H1 (cell line): ENCODE measurements at regions not wholly inside any gene's neighbourhood (a gene's known extent, or its start where the extent isn't known, plus 50 kb on each side); places are given as distances from the start of the nearest gene placed in this dataset.

Source experiments
- CBX8 ChIP-seq: fragments of 300-800, 300-1000 bp; sonication (generic); IDR thresholded peaks from 2 replicates; pipeline ENCODE4 v1.7.1; 2016; ENCODE audit warnings: low read depth, low read length, borderline replicate concordance
- EZH2 ChIP-seq: fragments of 200-600 bp; sonication (generic); IDR thresholded peaks from 2 replicates; pipeline ENCODE4 v1.7.1; 2012; ENCODE audit warnings: low read depth, mild to moderate bottlenecking, moderate library complexity, low read length, inconsistent platforms; ENCODE audit not compliant: severe bottlenecking
- GTF2F1 ChIP-seq: IDR thresholded peaks from 2 replicates; pipeline ENCODE4 v1.6.1; 2012; ENCODE audit warnings: low read depth, low read length, improper control_type of control experiment, borderline replicate concordance
- POLR2AphosphoS5 ChIP-seq: IDR thresholded peaks from 2 replicates; pipeline ENCODE4 v1.6.1; 2011; ENCODE audit warnings: low read depth, low read length
- POU5F1 ChIP-seq: IDR thresholded peaks from 2 replicates; pipeline ENCODE4 v1.6.1; 2011; ENCODE audit warnings: low read depth, mild to moderate bottlenecking, low read length, moderate library complexity
- SRF ChIP-seq: IDR thresholded peaks from 2 replicates; pipeline ENCODE4 v1.6.1; 2011; ENCODE audit warnings: mild to moderate bottlenecking, low read depth, low read length, moderate library complexity
- TAF1 ChIP-seq: IDR thresholded peaks from 2 replicates; pipeline ENCODE4 v1.6.1; 2011; ENCODE audit warnings: mild to moderate bottlenecking, low read depth, low read length
- TCF12 ChIP-seq: IDR thresholded peaks from 2 replicates; pipeline ENCODE4 v1.6.1; 2011; ENCODE audit warnings: low read depth, mild to moderate bottlenecking, low read length
- YY1 ChIP-seq: IDR thresholded peaks from 2 replicates; pipeline ENCODE4 v1.6.1; 2011; ENCODE audit warnings: low read depth, mild to moderate bottlenecking, low read length
- ZNF274 ChIP-seq: IDR thresholded peaks from 2 replicates; pipeline ENCODE4 v1.7.0; 2012; ENCODE audit warnings: low read length, borderline replicate concordance; ENCODE audit errors: extremely low read depth
- TF ChIP-seq, protein P1 (sequence below), 3 experiments: IDR thresholded peaks; 1 replicate in 2 of 3; 2 replicates in 1 of 3; pipeline versions ENCODE4 v1.5.1 to v1.6.1; 2011; ENCODE audit warnings: low read length in 3 of 3, mild to moderate bottlenecking in 3 of 3, inconsistent platforms in 2 of 3, low read depth in 1 of 3, moderate library complexity in 1 of 3; ENCODE audit not compliant: insufficient read depth in 1 of 3; ENCODE audit errors: control extremely low read depth in 1 of 3
- TF ChIP-seq, protein P2 (sequence below): IDR thresholded peaks from 2 replicates; pipeline ENCODE4 v1.6.1; 2012; ENCODE audit warnings: low read length, inconsistent platforms
- TF ChIP-seq, protein P3 (sequence below): IDR thresholded peaks from 2 replicates; pipeline ENCODE4 v1.6.1; 2011; ENCODE audit warnings: low read length, improper control_type of control experiment

DNA sequence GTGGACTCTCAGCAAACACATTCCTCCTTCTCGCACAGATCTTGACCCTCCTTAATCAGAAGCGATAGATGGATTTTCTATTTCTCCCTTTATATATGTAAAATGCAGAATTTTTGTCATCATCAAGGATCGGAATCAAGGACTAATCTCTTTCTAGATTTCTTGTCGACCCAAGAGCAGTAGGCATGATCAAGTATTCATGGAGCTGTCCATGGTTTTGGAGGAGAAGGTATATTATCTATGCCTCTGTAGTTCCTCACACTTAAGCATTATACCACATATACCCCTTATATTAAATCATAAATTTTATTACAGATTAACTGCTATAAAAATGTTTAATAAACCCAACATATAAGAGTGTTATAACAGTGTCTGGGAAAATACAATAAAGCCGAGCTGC is 886.8 kb downstream of the NLGN4X start:
- no peak for TF ChIP-seq SRF
- no peak for TF ChIP-seq TCF12
- no peak for TF ChIP-seq POLR2AphosphoS5
- no peak for TF ChIP-seq ZNF274
- TF ChIP-seq YY1, result no peak
- TF ChIP-seq CBX8, result no peak
- TF ChIP-seq, protein P1, sequence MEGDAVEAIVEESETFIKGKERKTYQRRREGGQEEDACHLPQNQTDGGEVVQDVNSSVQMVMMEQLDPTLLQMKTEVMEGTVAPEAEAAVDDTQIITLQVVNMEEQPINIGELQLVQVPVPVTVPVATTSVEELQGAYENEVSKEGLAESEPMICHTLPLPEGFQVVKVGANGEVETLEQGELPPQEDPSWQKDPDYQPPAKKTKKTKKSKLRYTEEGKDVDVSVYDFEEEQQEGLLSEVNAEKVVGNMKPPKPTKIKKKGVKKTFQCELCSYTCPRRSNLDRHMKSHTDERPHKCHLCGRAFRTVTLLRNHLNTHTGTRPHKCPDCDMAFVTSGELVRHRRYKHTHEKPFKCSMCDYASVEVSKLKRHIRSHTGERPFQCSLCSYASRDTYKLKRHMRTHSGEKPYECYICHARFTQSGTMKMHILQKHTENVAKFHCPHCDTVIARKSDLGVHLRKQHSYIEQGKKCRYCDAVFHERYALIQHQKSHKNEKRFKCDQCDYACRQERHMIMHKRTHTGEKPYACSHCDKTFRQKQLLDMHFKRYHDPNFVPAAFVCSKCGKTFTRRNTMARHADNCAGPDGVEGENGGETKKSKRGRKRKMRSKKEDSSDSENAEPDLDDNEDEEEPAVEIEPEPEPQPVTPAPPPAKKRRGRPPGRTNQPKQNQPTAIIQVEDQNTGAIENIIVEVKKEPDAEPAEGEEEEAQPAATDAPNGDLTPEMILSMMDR (IDR thresholded peaks at IDR 0.05; ENCODE audit: control extremely low read depth in 1 of 3, insufficient read depth in 1 of 3, low read depth in 1 of 3, low read length in 3 of 3), result no peak
- TF ChIP-seq TAF1, result no peak
- TF ChIP-seq, protein P2, sequence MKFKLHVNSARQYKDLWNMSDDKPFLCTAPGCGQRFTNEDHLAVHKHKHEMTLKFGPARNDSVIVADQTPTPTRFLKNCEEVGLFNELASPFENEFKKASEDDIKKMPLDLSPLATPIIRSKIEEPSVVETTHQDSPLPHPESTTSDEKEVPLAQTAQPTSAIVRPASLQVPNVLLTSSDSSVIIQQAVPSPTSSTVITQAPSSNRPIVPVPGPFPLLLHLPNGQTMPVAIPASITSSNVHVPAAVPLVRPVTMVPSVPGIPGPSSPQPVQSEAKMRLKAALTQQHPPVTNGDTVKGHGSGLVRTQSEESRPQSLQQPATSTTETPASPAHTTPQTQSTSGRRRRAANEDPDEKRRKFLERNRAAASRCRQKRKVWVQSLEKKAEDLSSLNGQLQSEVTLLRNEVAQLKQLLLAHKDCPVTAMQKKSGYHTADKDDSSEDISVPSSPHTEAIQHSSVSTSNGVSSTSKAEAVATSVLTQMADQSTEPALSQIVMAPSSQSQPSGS, result no peak
- TF ChIP-seq POU5F1, result no peak
- TF ChIP-seq, protein P3, sequence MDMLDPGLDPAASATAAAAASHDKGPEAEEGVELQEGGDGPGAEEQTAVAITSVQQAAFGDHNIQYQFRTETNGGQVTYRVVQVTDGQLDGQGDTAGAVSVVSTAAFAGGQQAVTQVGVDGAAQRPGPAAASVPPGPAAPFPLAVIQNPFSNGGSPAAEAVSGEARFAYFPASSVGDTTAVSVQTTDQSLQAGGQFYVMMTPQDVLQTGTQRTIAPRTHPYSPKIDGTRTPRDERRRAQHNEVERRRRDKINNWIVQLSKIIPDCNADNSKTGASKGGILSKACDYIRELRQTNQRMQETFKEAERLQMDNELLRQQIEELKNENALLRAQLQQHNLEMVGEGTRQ, result no peak
- TF ChIP-seq GTF2F1, result no peak
- TF ChIP-seq EZH2, result no peak
